IPS DF 6.9 (cell line): ENCODE measurements at regions not wholly inside any gene's neighbourhood (a gene's known extent, or its start where the extent isn't known, plus 50 kb on each side); places are given as distances from the start of the nearest gene placed in this dataset.

Experiments used
- DNase-seq: peaks from one replicate; pipeline ENCODE4 v3.0.0-alpha.2; 2013; ENCODE audit warnings: low read depth, low spot score
- H3K27ac ChIP-seq: one replicate; pipeline ENCODE4 v1.5.1; 2013; ENCODE audit warnings: low read length, control low read depth
- H3K27me3 ChIP-seq: 2 replicates; pipeline ENCODE4 v1.6.1; 2013; ENCODE audit warnings: mild to moderate bottlenecking, low read length; ENCODE audit not compliant: control insufficient read depth, insufficient read depth
- H3K36me3 ChIP-seq: 2 replicates; pipeline ENCODE4 v1.6.1; 2013; ENCODE audit warnings: low read length; ENCODE audit not compliant: control insufficient read depth, insufficient read depth
- H3K4me1 ChIP-seq: 2 replicates; pipeline ENCODE4 v1.6.1; 2013; ENCODE audit warnings: low read length; ENCODE audit not compliant: control insufficient read depth, insufficient read depth
- H3K4me3 ChIP-seq: 2 replicates; pipeline ENCODE4 v1.5.1; 2013; ENCODE audit warnings: mild to moderate bottlenecking, low read length
- H3K9me3 ChIP-seq: 2 replicates; pipeline ENCODE4 v1.6.1; 2013; ENCODE audit warnings: low read length, inconsistent platforms; ENCODE audit not compliant: control insufficient read depth, insufficient read depth
- WGBS: extraction: QIAGEN DNeasy Blood & Tissue Kit; methylation state at CpG from one replicate; pipeline ENCODE4 v1.1.7; 2013; ENCODE audit warnings: mixed read lengths, missing lambda C conversion rate; ENCODE audit not compliant: insufficient read length, insufficient coverage; 5-methylcytosine and 5-hydroxymethylcytosine counted together

- H3K4me1 ChIP-seq, result no peaks in the 10 kb centered on the region
- H3K27me3 ChIP-seq, result no peaks in the 10 kb centered on the region
- WGBS, result no CpG with 5 or more reads among the region's 4 CpGs
- H3K36me3 ChIP-seq, result no peaks in the 10 kb centered on the region
- no peak for DNase-seq
- no peaks in the 10 kb centered on the region for H3K9me3 ChIP-seq
- no peak overlapping the region for H3K4me3 ChIP-seq
- H3K27ac ChIP-seq, result no peak overlapping the region
These were observed 190.8 kb downstream of the MED10 start for GRCh38 chr5:6187501-6187900.

GRCh38 chr5:6185574-6185973 is 192.8 kb downstream of the MED10 start:
- Histone ChIP-seq H3K27me3 (no peaks in the 10 kb centered on the region), H3K4me3 (no peak overlapping the region), H3K36me3 (no peaks in the 10 kb centered on the region), H3K9me3 (no peaks in the 10 kb centered on the region), H3K4me1 (no peaks in the 10 kb centered on the region), H3K27ac (no peak overlapping the region)
- no peak for DNase-seq
- no CpG with 5 or more reads among the region's 6 CpGs for WGBS

GRCh38 chr5:6184481-6184880 is 193.9 kb downstream of the MED10 start:
- no CpG with 5 or more reads among the region's 1 CpG for WGBS
- no peak for DNase-seq
- Histone ChIP-seq H3K4me3 (no peak overlapping the region), H3K36me3 (no peaks in the 10 kb centered on the region; the same call in 1 of the 2 replicates), H3K27ac (no peak overlapping the region), H3K27me3 (no peaks in the 10 kb centered on the region), H3K4me1 (no peaks in the 10 kb centered on the region), H3K9me3 (no peaks in the 10 kb centered on the region)

- no peak overlapping the region for H3K4me3 ChIP-seq
- no peaks in the 10 kb centered on the region for H3K9me3 ChIP-seq
- DNase-seq, result no peak
- H3K27me3 ChIP-seq, result no peaks in the 10 kb centered on the region
- H3K36me3 ChIP-seq, result no peaks in the 10 kb centered on the region; the same call in 1 of the 2 replicates
- no peaks in the 10 kb centered on the region for H3K4me1 ChIP-seq
- WGBS, result no CpG with 5 or more reads among the region's 17 CpGs
- H3K27ac ChIP-seq, result no peak overlapping the region
These were observed 194.7 kb downstream of the MED10 start for GRCh38 chr5:6183391-6184390.

- Histone ChIP-seq H3K4me3 (no peak overlapping the region), H3K27me3 (no peaks in the 10 kb centered on the region), H3K9me3 (no peaks in the 10 kb centered on the region), H3K4me1 (no peaks in the 10 kb centered on the region), H3K27ac (no peak overlapping the region), H3K36me3 (no peaks in the 10 kb centered on the region; the same call in 1 of the 2 replicates)
- DNase-seq, result no peak
- no CpG with 5 or more reads among the region's 23 CpGs for WGBS
These were observed 196.0 kb downstream of the MED10 start for GRCh38 chr5:6182271-6182815.

GRCh38 chr5:6181871-6182270 is 196.5 kb downstream of the MED10 start:
- no peak for DNase-seq
- Histone ChIP-seq H3K4me3 (no peak overlapping the region), H3K27ac (no peak overlapping the region), H3K27me3 (no peaks in the 10 kb centered on the region), H3K9me3 (no peaks in the 10 kb centered on the region), H3K36me3 (no peaks in the 10 kb centered on the region; the same call in 1 of the 2 replicates), H3K4me1 (no peaks in the 10 kb centered on the region)
- no CpG with 5 or more reads among the region's 15 CpGs for WGBS

GRCh38 chr5:6181147-6181729 is 197.1 kb downstream of the MED10 start:
- Histone ChIP-seq H3K27me3 (no peaks in the 10 kb centered on the region), H3K4me1 (no peaks in the 10 kb centered on the region), H3K36me3 (no peaks in the 10 kb centered on the region; the same call in 1 of the 2 replicates), H3K27ac (no peak overlapping the region), H3K9me3 (no peaks in the 10 kb centered on the region), H3K4me3 (no peak overlapping the region)
- WGBS, result no CpG with 5 or more reads among the region's 5 CpGs
- no peak for DNase-seq

- no peaks in the 10 kb centered on the region; the same call in 1 of the 2 replicates for H3K36me3 ChIP-seq
- H3K9me3 ChIP-seq, result no peaks in the 10 kb centered on the region
- no peaks in the 10 kb centered on the region for H3K4me1 ChIP-seq
- no peaks in the 10 kb centered on the region for H3K27me3 ChIP-seq
- no peak for DNase-seq
- H3K4me3 ChIP-seq, result no peak overlapping the region
- H3K27ac ChIP-seq, result no peak overlapping the region
- WGBS, result no CpG with 5 or more reads among the region's 2 CpGs
These were observed 198.0 kb downstream of the MED10 start for GRCh38 chr5:6180231-6180872.

GRCh38 chr5:6178846-6179532 is 199.4 kb downstream of the MED10 start:
- Histone ChIP-seq H3K27ac (no peak overlapping the region), H3K9me3 (no peaks in the 10 kb centered on the region), H3K4me1 (no peaks in the 10 kb centered on the region), H3K27me3 (no peaks in the 10 kb centered on the region), H3K36me3 (no peaks in the 10 kb centered on the region; the same call in 1 of the 2 replicates), H3K4me3 (no peak overlapping the region)
- DNase-seq, result no peak
- no CpG with 5 or more reads among the region's 2 CpGs for WGBS

GRCh38 chr5:6177926-6178325 is 200.4 kb downstream of the MED10 start:
- WGBS, result no CpG with 5 or more reads among the region's 5 CpGs
- Histone ChIP-seq H3K4me3 (no peak overlapping the region), H3K4me1 (no peaks in the 10 kb centered on the region), H3K36me3 (no peaks in the 10 kb centered on the region; the same call in 1 of the 2 replicates), H3K9me3 (no peaks in the 10 kb centered on the region), H3K27me3 (no peaks in the 10 kb centered on the region), H3K27ac (no peak overlapping the region)
- no peak for DNase-seq
